ENCODE measurements at regions not wholly inside any gene's neighbourhood (a gene's known extent, or its start where the extent isn't known, plus 50 kb on each side); places are given as distances from the start of the nearest gene placed in this dataset.

DNA sequence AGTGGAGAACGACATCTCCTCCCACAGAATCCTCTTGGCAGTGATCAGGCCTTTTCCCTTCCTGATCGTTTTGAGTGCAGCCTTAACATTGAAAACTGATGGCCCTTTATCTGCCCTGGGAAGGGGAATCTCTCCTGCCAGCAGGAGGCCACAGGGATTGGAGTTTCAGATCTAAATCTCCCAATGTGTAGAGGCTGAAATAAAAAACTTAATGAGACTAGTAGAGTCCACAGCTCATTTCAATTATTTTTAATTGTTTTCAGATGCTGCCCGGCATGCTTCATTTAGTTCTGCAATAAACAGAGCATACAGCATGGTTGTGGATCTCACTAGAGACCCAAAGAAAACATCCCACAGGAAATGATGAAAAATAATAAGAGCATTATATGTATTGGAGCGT lies 662.2 kb upstream of the HS3ST5 start:
- DNase-seq (ENCODE audit: low read depth, low spot score) (no peak), ATAC-seq (no peak)
- Histone ChIP-seq H3K4me2 (ENCODE audit: low read length) (no peak overlapping the region), H3K36me3 (ENCODE audit: control insufficient read depth in 1 of 2, insufficient read depth in 2 of 2, low read length in 2 of 2) (no peaks in the 10 kb centered on the region), H3K4me3 (replicated peaks in 1 of 2; ENCODE audit: low read depth in 1 of 2, low read length in 2 of 2) (no peak overlapping the region), H3K9me3 (ENCODE audit: control insufficient read depth in 1 of 2, insufficient read depth in 1 of 2, low read depth in 1 of 2, low read length in 2 of 2) (no peaks in the 10 kb centered on the region), H3K79me2 (ENCODE audit: insufficient read depth, low read length) (no peaks in the 10 kb centered on the region), H3K9ac (ENCODE audit: low read length) (no peak overlapping the region), H3K27me3 (ENCODE audit: insufficient read depth, low read length) (no peaks in the 10 kb centered on the region), H3K27ac (ENCODE audit: low read depth, low read length) (no peak overlapping the region), H3K4me1 (ENCODE audit: control insufficient read depth in 1 of 2, insufficient read depth in 2 of 2, low read length in 2 of 2) (no peaks in the 10 kb centered on the region), H4K20me1 (ENCODE audit: insufficient read depth) (no peaks in the 10 kb centered on the region), H3K9me2 (ENCODE audit: insufficient read depth) (no peaks in the 10 kb centered on the region), H2AFZ (ENCODE audit: low read depth, low read length, poor library complexity, severe bottlenecking) (no peak overlapping the region)
- TF ChIP-seq SP1 (IDR thresholded peaks at IDR 0.05; ENCODE audit: low read depth) (no peak), YY1 (IDR thresholded peaks at IDR 0.05; ENCODE audit: extremely low read depth, insufficient replicate concordance, low read depth, low read length) (no peak), EZH2phosphoT487 (IDR thresholded peaks at IDR 0.05; ENCODE audit: borderline replicate concordance) (no peak)
- TF ChIP-seq, protein P1, sequence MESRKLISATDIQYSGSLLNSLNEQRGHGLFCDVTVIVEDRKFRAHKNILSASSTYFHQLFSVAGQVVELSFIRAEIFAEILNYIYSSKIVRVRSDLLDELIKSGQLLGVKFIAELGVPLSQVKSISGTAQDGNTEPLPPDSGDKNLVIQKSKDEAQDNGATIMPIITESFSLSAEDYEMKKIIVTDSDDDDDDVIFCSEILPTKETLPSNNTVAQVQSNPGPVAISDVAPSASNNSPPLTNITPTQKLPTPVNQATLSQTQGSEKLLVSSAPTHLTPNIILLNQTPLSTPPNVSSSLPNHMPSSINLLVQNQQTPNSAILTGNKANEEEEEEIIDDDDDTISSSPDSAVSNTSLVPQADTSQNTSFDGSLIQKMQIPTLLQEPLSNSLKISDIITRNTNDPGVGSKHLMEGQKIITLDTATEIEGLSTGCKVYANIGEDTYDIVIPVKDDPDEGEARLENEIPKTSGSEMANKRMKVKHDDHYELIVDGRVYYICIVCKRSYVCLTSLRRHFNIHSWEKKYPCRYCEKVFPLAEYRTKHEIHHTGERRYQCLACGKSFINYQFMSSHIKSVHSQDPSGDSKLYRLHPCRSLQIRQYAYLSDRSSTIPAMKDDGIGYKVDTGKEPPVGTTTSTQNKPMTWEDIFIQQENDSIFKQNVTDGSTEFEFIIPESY (IDR thresholded peaks at IDR 0.05; ENCODE audit: extremely low read depth, insufficient replicate concordance, low read length): no peak
- BruUV-seq (replicated peaks): no TSS peak
- intact Hi-C loops (cut with micrococcal nuclease): no loop called here
- ChIA-PET POLR2A (interaction anchor here (1.1 kb wide), 1 partner anchor 9 kb away, joined by 3 read pairs; no protein-coding TSS in a partner anchor), CTCF (no interaction called here), RAD21 (ENCODE audit: low non-redundant PET in 1 of 2, low total read pairs in 2 of 2, uncharacterized antibody in 2 of 2, unreplicated experiment in 2 of 2) (no interaction called here)

DNA sequence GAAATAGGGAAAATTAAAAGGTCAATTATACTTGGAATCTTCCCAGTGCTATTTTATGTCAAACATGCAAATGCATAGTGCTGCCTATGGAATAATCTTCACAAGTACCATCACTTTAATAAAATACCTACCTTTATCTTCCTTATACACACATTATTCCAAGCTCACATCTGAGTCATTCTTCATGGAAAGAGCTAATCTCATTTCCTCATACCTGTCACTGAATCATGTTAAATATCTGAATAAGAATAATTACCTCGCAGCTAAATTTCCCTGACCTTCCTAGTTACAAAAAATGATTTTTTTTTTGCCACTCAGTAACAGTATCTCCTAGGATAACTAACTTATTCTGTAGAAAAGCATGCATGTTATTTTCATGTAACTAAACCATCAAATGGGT lies 661.4 kb upstream of the HS3ST5 start:
- Histone ChIP-seq H3K4me2 (ENCODE audit: low read length) (no peak overlapping the region), H3K27me3 (ENCODE audit: insufficient read depth, low read length) (no peaks in the 10 kb centered on the region), H3K27ac (ENCODE audit: low read depth, low read length) (no peak overlapping the region), H3K79me2 (ENCODE audit: insufficient read depth, low read length) (no peaks in the 10 kb centered on the region), H3K9ac (ENCODE audit: low read length) (no peak overlapping the region), H4K20me1 (ENCODE audit: insufficient read depth) (no peaks in the 10 kb centered on the region), H2AFZ (ENCODE audit: low read depth, low read length, poor library complexity, severe bottlenecking) (no peak overlapping the region), H3K4me1 (ENCODE audit: control insufficient read depth in 1 of 2, insufficient read depth in 2 of 2, low read length in 2 of 2) (no peaks in the 10 kb centered on the region), H3K36me3 (ENCODE audit: control insufficient read depth in 1 of 2, insufficient read depth in 2 of 2, low read length in 2 of 2) (no peaks in the 10 kb centered on the region), H3K9me3 (ENCODE audit: control insufficient read depth in 1 of 2, insufficient read depth in 1 of 2, low read depth in 1 of 2, low read length in 2 of 2) (no peaks in the 10 kb centered on the region; a peak in 1 of 4 replicates), H3K4me3 (replicated peaks in 1 of 2; ENCODE audit: low read depth in 1 of 2, low read length in 2 of 2) (no peak overlapping the region), H3K9me2 (ENCODE audit: insufficient read depth) (no peaks in the 10 kb centered on the region)
- ATAC-seq: no peak
- CTCF ChIA-PET: no interaction called here
- RAD21 ChIA-PET (ENCODE audit: low non-redundant PET in 1 of 2, low total read pairs in 2 of 2, uncharacterized antibody in 2 of 2, unreplicated experiment in 2 of 2): no interaction called here
- DNase-seq (ENCODE audit: low read depth, low spot score): no peak
- intact Hi-C loops (cut with micrococcal nuclease): no loop called here
- POLR2A ChIA-PET: interaction anchor here (1.1 kb wide), 1 partner anchor 8 kb away, joined by 3 read pairs; no protein-coding TSS in a partner anchor
- no TSS peak for BruUV-seq (replicated peaks)
- TF ChIP-seq SIN3A (IDR thresholded peaks at IDR 0.05; ENCODE audit: low read depth) (no peak), CBX3 (IDR thresholded peaks at IDR 0.05; ENCODE audit: low read depth) (no peak), SP1 (IDR thresholded peaks at IDR 0.05; ENCODE audit: low read depth) (no peak), ZNF274 (IDR thresholded peaks at IDR 0.05; ENCODE audit: low read depth, low read length) (no peak), ZFX (IDR thresholded peaks at IDR 0.05) (no peak), POLR2AphosphoS5 (IDR thresholded peaks at IDR 0.05; ENCODE audit: low read depth, low read length) (no peak), RAD21 (IDR thresholded peaks at IDR 0.05; ENCODE audit: low read depth) (no peak), TCF7L2 (IDR thresholded peaks at IDR 0.05; ENCODE audit: borderline replicate concordance, extremely low read depth, insufficient read depth, insufficient read length) (no peak), EGR1 (IDR thresholded peaks at IDR 0.05; ENCODE audit: low read depth) (no peak)
- TF ChIP-seq, protein P2, sequence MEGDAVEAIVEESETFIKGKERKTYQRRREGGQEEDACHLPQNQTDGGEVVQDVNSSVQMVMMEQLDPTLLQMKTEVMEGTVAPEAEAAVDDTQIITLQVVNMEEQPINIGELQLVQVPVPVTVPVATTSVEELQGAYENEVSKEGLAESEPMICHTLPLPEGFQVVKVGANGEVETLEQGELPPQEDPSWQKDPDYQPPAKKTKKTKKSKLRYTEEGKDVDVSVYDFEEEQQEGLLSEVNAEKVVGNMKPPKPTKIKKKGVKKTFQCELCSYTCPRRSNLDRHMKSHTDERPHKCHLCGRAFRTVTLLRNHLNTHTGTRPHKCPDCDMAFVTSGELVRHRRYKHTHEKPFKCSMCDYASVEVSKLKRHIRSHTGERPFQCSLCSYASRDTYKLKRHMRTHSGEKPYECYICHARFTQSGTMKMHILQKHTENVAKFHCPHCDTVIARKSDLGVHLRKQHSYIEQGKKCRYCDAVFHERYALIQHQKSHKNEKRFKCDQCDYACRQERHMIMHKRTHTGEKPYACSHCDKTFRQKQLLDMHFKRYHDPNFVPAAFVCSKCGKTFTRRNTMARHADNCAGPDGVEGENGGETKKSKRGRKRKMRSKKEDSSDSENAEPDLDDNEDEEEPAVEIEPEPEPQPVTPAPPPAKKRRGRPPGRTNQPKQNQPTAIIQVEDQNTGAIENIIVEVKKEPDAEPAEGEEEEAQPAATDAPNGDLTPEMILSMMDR (IDR thresholded peaks at IDR 0.05 in 2 of 3, conservative IDR thresholded peaks at IDR 0.05 in 1 of 3; ENCODE audit: borderline replicate concordance in 1 of 3, insufficient read depth in 1 of 3, low read depth in 2 of 3, low read length in 2 of 3): no peak
- TF ChIP-seq, protein P3, sequence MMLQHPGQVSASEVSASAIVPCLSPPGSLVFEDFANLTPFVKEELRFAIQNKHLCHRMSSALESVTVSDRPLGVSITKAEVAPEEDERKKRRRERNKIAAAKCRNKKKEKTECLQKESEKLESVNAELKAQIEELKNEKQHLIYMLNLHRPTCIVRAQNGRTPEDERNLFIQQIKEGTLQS (IDR thresholded peaks at IDR 0.05): no peak
- TF ChIP-seq, protein P1 (IDR thresholded peaks at IDR 0.05; ENCODE audit: extremely low read depth, insufficient replicate concordance, low read length): no peak
